GM18870 (cell line): ENCODE measurements at regions not wholly inside any gene's neighbourhood (a gene's known extent, or its start where the extent isn't known, plus 50 kb on each side); places are given as distances from the start of the nearest gene placed in this dataset.

Source experiments
- ATAC-seq: cut with Tn5 transposase; IDR thresholded peaks from one replicate; pipeline ENCODE4 v1.9.1; 2021; ENCODE audit warnings: moderate library complexity; ENCODE audit not compliant: unreplicated experiment

DNA sequence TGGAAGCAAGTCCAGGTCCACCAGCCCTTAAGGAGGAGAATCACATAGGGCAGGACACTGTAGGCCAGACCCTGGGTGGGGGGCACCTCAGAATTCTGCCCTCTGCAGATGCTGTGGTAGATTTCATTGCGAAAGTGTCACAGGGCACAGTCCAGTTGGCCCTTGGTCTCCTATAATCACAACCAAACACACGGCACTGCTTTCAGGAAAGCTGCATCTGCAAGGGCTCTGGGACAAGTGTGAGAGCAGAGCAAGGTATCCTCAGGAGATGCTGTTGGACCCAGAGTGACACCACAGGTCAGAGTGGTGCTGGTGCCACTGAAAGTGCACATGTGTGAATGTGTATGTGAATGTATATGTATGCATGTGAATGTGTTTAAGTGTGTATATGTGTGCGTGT is 88.6 kb upstream of the MBNL2 start:
- ATAC-seq, result no peak

- no peak for ATAC-seq
Measured at GRCh38 chr13:97133955-97134354, 88.2 kb upstream of the MBNL2 start.

GRCh38 chr13:97134364-97135095 is 87.6 kb upstream of the MBNL2 start:
- no peak for ATAC-seq

GRCh38 chr13:97135883-97136282 is 86.2 kb upstream of the MBNL2 start:
- ATAC-seq, result no peak

DNA sequence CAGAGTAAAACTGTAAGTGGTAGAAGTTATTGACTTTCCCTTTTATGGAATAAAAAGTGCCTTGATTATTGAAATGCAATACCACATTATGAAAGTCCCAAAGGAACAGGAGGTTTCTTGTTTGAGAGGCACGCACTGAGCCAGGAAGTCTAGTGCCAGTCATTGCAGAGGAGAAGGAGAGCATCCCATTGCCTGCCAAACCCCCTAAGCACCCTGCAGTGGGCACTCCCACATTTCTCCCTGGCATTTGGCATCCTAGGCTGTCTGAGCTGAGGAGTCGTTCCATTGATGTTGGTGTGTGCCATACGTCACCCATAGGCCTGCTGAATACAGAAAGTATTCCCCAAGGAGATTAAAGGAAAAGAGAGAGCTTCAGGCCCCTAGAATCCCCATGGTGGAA is 85.7 kb upstream of the MBNL2 start:
- no peak for ATAC-seq

- no peak for ATAC-seq
Measured at GRCh38 chr13:97139691-97140090, 82.4 kb upstream of the MBNL2 start.

DNA sequence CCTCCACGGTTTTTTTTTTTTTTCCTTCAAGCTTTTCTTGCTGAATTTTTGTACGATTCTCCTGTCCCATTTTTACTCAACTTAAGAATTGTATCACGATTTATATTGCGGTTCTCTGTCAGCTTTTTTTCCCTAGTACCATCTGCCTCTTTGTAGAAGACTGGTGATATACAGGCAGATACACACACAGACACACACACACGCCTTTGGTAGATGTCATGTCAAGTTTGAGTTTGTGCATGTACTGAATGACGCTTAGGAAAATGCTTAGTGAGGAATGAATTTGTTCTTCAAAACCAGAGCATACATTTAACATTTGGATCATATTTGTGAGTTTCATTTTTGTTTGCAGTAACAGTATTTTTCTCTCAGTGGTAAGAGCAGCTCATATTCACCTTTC is 82.0 kb upstream of the MBNL2 start:
- no peak for ATAC-seq

DNA sequence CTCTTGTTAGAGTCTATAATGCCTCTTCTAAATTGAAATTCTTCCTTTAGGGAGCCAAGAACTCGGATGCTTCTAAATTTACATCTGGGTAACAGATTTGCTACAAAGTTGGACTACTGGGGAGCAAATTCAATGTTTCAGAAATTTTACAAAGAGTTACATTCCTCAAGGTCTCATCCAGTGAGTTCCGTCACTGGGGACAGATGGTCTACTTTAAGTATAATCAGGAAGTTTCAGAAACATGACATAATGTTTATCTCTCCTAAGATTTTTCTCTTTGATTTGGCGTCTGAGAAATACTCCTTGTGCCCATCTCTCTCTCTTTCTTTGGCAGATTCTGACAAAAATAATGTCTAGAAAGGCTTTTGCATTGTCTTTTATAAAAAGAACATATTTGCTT is 81.5 kb upstream of the MBNL2 start:
- ATAC-seq, result no peak

DNA sequence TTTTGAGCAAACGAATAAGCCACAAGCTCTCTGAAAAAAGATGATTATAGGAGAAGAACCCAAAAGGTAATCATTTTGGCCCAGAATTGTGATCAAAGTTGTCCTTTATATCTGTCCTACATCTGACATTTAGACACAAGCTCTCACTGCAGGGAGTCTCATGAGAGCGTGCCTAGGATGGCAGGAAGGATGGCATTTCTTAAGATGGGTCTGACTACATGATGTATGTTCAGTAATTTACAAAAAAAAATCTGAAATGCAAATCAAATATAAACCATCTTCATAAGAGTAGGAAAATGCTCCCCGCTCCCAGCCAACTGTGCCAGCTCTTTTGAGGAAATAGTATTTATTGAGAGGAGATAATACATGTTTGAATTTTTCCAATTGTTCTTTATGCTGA is 81.0 kb upstream of the MBNL2 start:
- ATAC-seq, result no peak

- ATAC-seq, result peak; percentile 99
Measured at GRCh38 chr13:97141564-97142005, 80.5 kb upstream of the MBNL2 start.

- no peak for ATAC-seq
Measured at GRCh38 chr13:97142452-97142851, 79.7 kb upstream of the MBNL2 start.

DNA sequence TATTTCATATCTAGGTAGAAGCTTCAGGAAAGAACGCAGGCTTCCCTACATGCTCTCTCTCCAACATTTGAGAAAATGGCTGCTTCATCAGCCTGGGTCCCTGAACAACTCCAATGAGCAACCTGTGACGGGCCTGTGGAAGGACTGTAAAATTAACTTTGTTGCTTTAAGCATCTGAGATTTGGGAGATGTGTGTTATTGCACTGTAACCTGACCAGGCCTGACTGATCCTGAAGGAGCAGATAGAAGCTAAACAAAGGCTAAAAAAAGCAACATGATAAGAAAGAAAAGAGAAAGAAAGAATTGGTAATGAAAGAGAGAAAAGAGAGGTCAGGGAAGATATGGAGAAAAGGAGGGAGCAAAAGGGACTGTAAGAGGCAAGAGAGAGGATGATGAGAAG is 77.1 kb upstream of the MBNL2 start:
- no peak for ATAC-seq

DNA sequence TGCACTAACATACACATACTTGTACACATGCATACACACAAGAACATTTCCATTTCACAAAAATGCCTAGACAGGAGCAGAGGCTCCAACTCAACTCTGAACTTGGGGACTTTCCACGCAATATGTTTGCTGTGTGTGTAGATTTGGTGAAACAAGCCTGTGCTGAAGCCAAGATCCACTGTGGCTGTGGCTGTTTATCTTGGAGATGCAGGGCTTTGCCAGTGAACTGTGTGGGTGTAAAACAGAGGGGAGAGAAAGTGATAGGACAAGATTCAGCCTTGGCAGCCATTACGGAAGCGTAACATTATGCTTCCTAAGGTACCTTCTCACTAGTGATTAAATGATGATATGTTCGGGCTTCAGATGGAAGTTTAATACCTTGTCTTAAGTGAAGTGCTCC is 73.2 kb upstream of the MBNL2 start:
- no peak for ATAC-seq

- no peak for ATAC-seq
Measured at GRCh38 chr13:97160421-97160820, 61.7 kb upstream of the MBNL2 start.

DNA sequence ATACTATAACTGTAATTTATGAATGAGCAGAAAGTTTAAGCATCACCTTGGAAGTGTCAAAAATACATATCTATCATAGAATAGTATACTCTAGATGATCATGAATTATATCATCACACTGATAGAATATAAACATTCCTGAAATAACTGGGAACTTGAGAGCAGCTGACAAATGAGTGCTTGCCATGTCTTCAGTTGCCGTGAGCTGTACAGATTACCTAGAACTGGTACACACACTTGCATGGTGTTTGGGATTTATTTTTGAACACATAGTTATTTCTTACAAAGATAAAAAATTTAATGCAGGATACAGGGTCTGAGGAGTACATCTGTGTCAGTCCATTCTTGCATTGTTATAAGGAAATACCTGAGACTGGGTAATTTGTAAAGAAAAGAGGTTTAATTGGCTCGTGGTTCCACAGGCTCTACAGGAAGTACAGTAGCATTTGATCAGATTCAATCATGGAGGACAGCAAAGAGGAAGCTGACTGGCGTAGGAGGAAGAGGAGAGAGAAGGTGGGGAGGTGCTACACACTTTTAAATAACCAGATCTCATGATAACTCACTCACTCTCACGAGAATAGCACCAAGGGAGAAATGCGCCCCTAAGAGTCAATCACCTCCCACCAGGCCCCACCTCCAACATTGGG is 60.4 kb upstream of the MBNL2 start:
- no peak for ATAC-seq

DNA sequence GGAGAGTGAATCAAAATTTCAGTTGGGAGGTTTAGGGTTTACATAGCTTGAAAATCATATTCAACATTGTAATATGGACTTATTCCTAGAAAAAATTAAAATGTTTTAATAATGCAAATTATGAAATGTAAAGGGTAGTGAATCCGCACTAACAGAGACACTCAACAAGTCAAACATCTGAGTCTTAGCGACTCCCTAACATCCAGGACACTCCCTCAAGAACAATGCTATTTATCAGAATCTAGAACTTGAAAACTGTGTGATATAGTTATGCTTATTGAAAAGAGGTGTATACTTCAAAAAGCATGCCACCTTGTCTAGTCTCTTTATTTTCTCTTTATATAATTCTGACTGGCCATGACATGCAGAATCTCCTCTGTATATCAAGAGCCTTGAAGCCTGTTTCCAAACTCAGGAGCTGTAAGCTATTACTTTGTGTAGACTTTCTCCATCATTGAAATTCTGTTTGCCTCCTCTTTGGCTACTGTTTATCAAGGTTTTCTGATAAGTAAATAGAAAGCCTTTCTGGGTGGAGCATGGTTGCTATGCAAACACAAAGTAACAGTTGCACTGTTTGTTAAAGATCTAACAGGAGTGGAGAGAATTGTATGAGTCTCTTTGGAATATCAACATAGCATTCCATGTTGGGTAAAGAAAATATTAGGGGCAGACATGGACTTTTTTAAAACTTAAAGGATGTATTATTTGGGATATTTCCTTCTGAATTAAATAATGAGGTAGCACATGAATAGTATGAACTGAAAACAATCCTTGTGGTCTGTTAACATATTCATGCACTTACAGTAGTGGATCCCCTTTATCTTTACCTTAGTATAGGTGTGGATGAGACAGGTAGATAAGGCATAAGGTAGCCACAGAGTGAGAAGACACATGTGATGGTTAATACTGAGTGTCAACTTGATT is 56.4 kb upstream of the MBNL2 start:
- no peak for ATAC-seq

- ATAC-seq, result no peak
Measured at GRCh38 chr13:97171136-97171535, 51.0 kb upstream of the MBNL2 start.
